Stimulated activated CD4-positive, alpha-beta T cell treated with anti-CD3 and anti-CD28 coated beads, Interleukin-1b, Interleukin-23, amount 100 ng/mL, for 48 hours (primary cell): ENCODE measurements at regions not wholly inside any gene's neighbourhood (a gene's known extent, or its start where the extent isn't known, plus 50 kb on each side); places are given as distances from the start of the nearest gene placed in this dataset.

Source experiments
- DNase-seq: peaks from one replicate; pipeline ENCODE4 v3.0.0-alpha.2; 2020

GRCh38 chr7:156442516-156442915 lies 198.1 kb upstream of the RNF32 start:
- no peak for DNase-seq

GRCh38 chr7:156440456-156440855 lies 200.1 kb upstream of the RNF32 start:
- DNase-seq = no peak

GRCh38 chr7:156438011-156438410 lies 202.6 kb upstream of the RNF32 start:
- no peak for DNase-seq

- DNase-seq = no peak
Observed at GRCh38 chr7:156437021-156437614, 203.5 kb upstream of the RNF32 start.

- no peak for DNase-seq
Observed at GRCh38 chr7:156435486-156436231, 204.9 kb upstream of the RNF32 start.

GRCh38 chr7:156434706-156435105 lies 205.9 kb upstream of the RNF32 start:
- DNase-seq = no peak

- DNase-seq = no peak
Observed at GRCh38 chr7:156432018-156432417, 208.6 kb upstream of the RNF32 start.

GRCh38 chr7:156430109-156430508 lies 210.5 kb upstream of the RNF32 start:
- DNase-seq = no peak

- no peak for DNase-seq
Observed at GRCh38 chr7:156429514-156429913, 211.1 kb upstream of the RNF32 start.

GRCh38 chr7:156423876-156424275 lies 216.7 kb upstream of the RNF32 start:
- no peak for DNase-seq

GRCh38 chr7:156420496-156420895 lies 220.1 kb upstream of the RNF32 start:
- DNase-seq = no peak

- DNase-seq = no peak
Observed at GRCh38 chr7:156419782-156420181, 220.8 kb upstream of the RNF32 start.

- DNase-seq = no peak
Observed at GRCh38 chr7:156402255-156402654, 238.3 kb upstream of the RNF32 start.

- DNase-seq = no peak
Observed at GRCh38 chr7:156401617-156402016, 239.0 kb upstream of the RNF32 start.

GRCh38 chr7:156400046-156400445 lies 240.5 kb upstream of the RNF32 start:
- no peak for DNase-seq

- no peak for DNase-seq
Observed at GRCh38 chr7:156397249-156397648, 243.3 kb upstream of the RNF32 start.

- no peak for DNase-seq
Observed at GRCh38 chr7:156389116-156389692, 251.4 kb upstream of the RNF32 start.

GRCh38 chr7:156386097-156386496 lies 254.5 kb upstream of the RNF32 start:
- no peak for DNase-seq

- no peak for DNase-seq
Observed at GRCh38 chr7:156384706-156385105, 255.9 kb upstream of the RNF32 start.

GRCh38 chr7:156383526-156383925 lies 257.0 kb upstream of the RNF32 start:
- no peak for DNase-seq

GRCh38 chr7:156380261-156380660 lies 260.3 kb upstream of the RNF32 start:
- no peak for DNase-seq

- no peak for DNase-seq
Observed at GRCh38 chr7:156379324-156380070, 261.1 kb upstream of the RNF32 start.

GRCh38 chr7:156378806-156379205 lies 261.8 kb upstream of the RNF32 start:
- DNase-seq = no peak

GRCh38 chr7:156376317-156376716 lies 264.3 kb upstream of the RNF32 start:
- no peak for DNase-seq
